ENCODE measurements at regions not wholly inside any gene's neighbourhood (a gene's known extent, or its start where the extent isn't known, plus 50 kb on each side); places are given as distances from the start of the nearest gene placed in this dataset.

GRCh38 chr2:128552806-128553551, 234.3 kb upstream of the HS6ST1 start:
- no peak for TF ChIP-seq CTCF (IDR thresholded peaks at IDR 0.05)
- Histone ChIP-seq H3K27me3 (ENCODE audit: control insufficient read depth in 1 of 2, insufficient read depth in 2 of 2, low read length in 2 of 2) (no peaks in the 10 kb centered on the region), H3K27ac (ENCODE audit: low read depth in 1 of 2, low read length in 2 of 2) (no peak overlapping the region), H3K36me3 (ENCODE audit: insufficient read depth, low read length) (no peaks in the 10 kb centered on the region), H3K9me3 (ENCODE audit: control insufficient read depth in 1 of 2, insufficient read depth in 1 of 2, low read length in 2 of 2) (no peaks in the 10 kb centered on the region), H3K4me3 (ENCODE audit: low read length) (no peak overlapping the region), H3K4me1 (ENCODE audit: insufficient read depth, low read length) (no peaks in the 10 kb centered on the region)
- Mint-ChIP-seq H3K4me1 (ENCODE audit: low read depth) (no peaks in the 10 kb centered on the region), H3K4me3 (no peak overlapping the region), H3K27me3 (no peaks in the 10 kb centered on the region), H3K9me3 (no peaks in the 10 kb centered on the region), H3K27ac (no peak overlapping the region), H3K36me3 (ENCODE audit: low read depth) (no peaks in the 10 kb centered on the region)
- POLR2A ChIA-PET: no interaction called here
- CTCF ChIA-PET: no interaction called here
- ATAC-seq (ENCODE audit: poor library complexity) (no peak), DNase-seq (no peak)
- intact Hi-C loops (cut with DNase I, micrococcal nuclease): no loop called here

GRCh38 chr2:128554151-128554769, 235.6 kb upstream of the HS6ST1 start:
- intact Hi-C loops (cut with DNase I, micrococcal nuclease): no loop called here
- no peak for TF ChIP-seq CTCF (IDR thresholded peaks at IDR 0.05)

GRCh38 chr2:128555433-128555832, 236.8 kb upstream of the HS6ST1 start:
- DNase-seq (no peak), ATAC-seq (ENCODE audit: poor library complexity) (no peak)
- Histone ChIP-seq H3K36me3 (ENCODE audit: insufficient read depth, low read length) (no peaks in the 10 kb centered on the region), H3K4me3 (ENCODE audit: low read length) (no peak overlapping the region), H3K9me3 (ENCODE audit: control insufficient read depth in 1 of 2, insufficient read depth in 1 of 2, low read length in 2 of 2) (peaks cover 0 to 7% of the 10 kb centered on the region in 2 experiments), H3K27me3 (ENCODE audit: control insufficient read depth in 1 of 2, insufficient read depth in 2 of 2, low read length in 2 of 2) (no peaks in the 10 kb centered on the region), H3K27ac (ENCODE audit: low read depth in 1 of 2, low read length in 2 of 2) (no peak overlapping the region), H3K4me1 (ENCODE audit: insufficient read depth, low read length) (no peaks in the 10 kb centered on the region)
- ChIA-PET POLR2A (no interaction called here), CTCF (no interaction called here)
- intact Hi-C loops (cut with DNase I, micrococcal nuclease): no loop called here
- Mint-ChIP-seq H3K27me3 (no peaks in the 10 kb centered on the region), H3K9me3 (no peaks in the 10 kb centered on the region), H3K4me3 (no peak overlapping the region), H3K36me3 (ENCODE audit: low read depth) (no peaks in the 10 kb centered on the region), H3K4me1 (ENCODE audit: low read depth) (no peaks in the 10 kb centered on the region), H3K27ac (no peak overlapping the region)
- no peak for TF ChIP-seq CTCF (IDR thresholded peaks at IDR 0.05)

More at GRCh38 chr2:128554151-128554769, 235.6 kb upstream of the HS6ST1 start:
- H3K4me3 ChIP-seq (ENCODE audit: low read length): no peak overlapping the region
- H3K4me1 ChIP-seq (ENCODE audit: insufficient read depth, low read length): no peaks in the 10 kb centered on the region
- Mint-ChIP-seq H3K4me1 (ENCODE audit: low read depth) (no peaks in the 10 kb centered on the region), H3K27me3 (no peaks in the 10 kb centered on the region), H3K9me3 (no peaks in the 10 kb centered on the region), H3K27ac (no peak overlapping the region), H3K36me3 (ENCODE audit: low read depth) (no peaks in the 10 kb centered on the region), H3K4me3 (no peak overlapping the region)
- no peak for ATAC-seq (ENCODE audit: poor library complexity)
- DNase-seq: no peak
- no peaks in the 10 kb centered on the region for H3K9me3 ChIP-seq (ENCODE audit: control insufficient read depth in 1 of 2, insufficient read depth in 1 of 2, low read length in 2 of 2)
- H3K36me3 ChIP-seq (ENCODE audit: insufficient read depth, low read length): no peaks in the 10 kb centered on the region
- H3K27me3 ChIP-seq (ENCODE audit: control insufficient read depth in 1 of 2, insufficient read depth in 2 of 2, low read length in 2 of 2): no peaks in the 10 kb centered on the region
- H3K27ac ChIP-seq (ENCODE audit: low read depth in 1 of 2, low read length in 2 of 2): no peak overlapping the region
- POLR2A ChIA-PET: no interaction called here
- CTCF ChIA-PET: no interaction called here

Measured in CD4-positive, alpha-beta T cell (primary cell).